ENCODE measurements at regions not wholly inside any gene's neighbourhood (a gene's known extent, or its start where the extent isn't known, plus 50 kb on each side); places are given as distances from the start of the nearest gene placed in this dataset.

- ChIA-PET POLR2A (no interaction called here), CTCF (no interaction called here)
- no peak for DNase-seq
Observed at GRCh38 chr6:113420290-113420689, 436.9 kb upstream of the MARCKS start.

More at GRCh38 chr6:113420290-113420689, 436.9 kb upstream of the MARCKS start:
- WGBS (ENCODE audit: low lambda C conversion rate): 100% methylated on average over 1 of the region's 1 CpG
- Histone ChIP-seq H2AFZ (ENCODE audit: low read depth) (no peak overlapping the region), H3K4me1 (ENCODE audit: control insufficient read depth in 1 of 2, insufficient read depth in 2 of 2, low read depth in 1 of 2, low read length in 1 of 2) (no peaks in the 10 kb centered on the region), H3F3A (replicated peaks; ENCODE audit: insufficient read depth) (no peaks in the 10 kb centered on the region), H3K9me3 (no peaks in the 10 kb centered on the region), H3K27ac (ENCODE audit: low read depth in 2 of 2, low read length in 1 of 2) (no peak overlapping the region), H3K36me3 (replicated peaks in 1 of 2; ENCODE audit: control insufficient read depth in 1 of 2, insufficient read depth in 2 of 2, low read length in 1 of 2) (no peaks in the 10 kb centered on the region), H3K4me3 (ENCODE audit: low read depth in 2 of 2, low read length in 1 of 2) (no peak overlapping the region), H3K9me2 (no peaks in the 10 kb centered on the region), H3K4me2 (no peak overlapping the region), H3K27me3 (ENCODE audit: insufficient read depth) (no peaks in the 10 kb centered on the region), H3K9ac (no peak overlapping the region), H4K20me1 (ENCODE audit: insufficient read depth) (no peaks in the 10 kb centered on the region), H3K79me2 (ENCODE audit: insufficient read depth) (no peaks in the 10 kb centered on the region)
- TF ChIP-seq MXI1 (IDR thresholded peaks at IDR 0.05; ENCODE audit: low read depth, low read length): no peak
- TF ChIP-seq RFX5 (IDR thresholded peaks at IDR 0.05; ENCODE audit: low read length): no peak
- no peak for TF ChIP-seq USF1 (IDR thresholded peaks at IDR 0.05; ENCODE audit: borderline replicate concordance, low read depth)
- no peak for TF ChIP-seq CHD2 (IDR thresholded peaks at IDR 0.05; ENCODE audit: low read length, partially characterized antibody)
- TF ChIP-seq EP300 (IDR thresholded peaks at IDR 0.05; ENCODE audit: borderline replicate concordance in 1 of 2, low read depth in 1 of 2, low read length in 1 of 2): no peak
- TF ChIP-seq GABPA (IDR thresholded peaks at IDR 0.05; ENCODE audit: low read depth): no peak
- no peak for TF ChIP-seq RAD21 (IDR thresholded peaks at IDR 0.05; ENCODE audit: low read length)
- no peak for TF ChIP-seq FOXM1 (IDR thresholded peaks at IDR 0.05; ENCODE audit: low read depth)
- no peak for TF ChIP-seq SIN3A (IDR thresholded peaks at IDR 0.05; ENCODE audit: borderline replicate concordance, low read depth, low read length)
- TF ChIP-seq MEF2A (IDR thresholded peaks at IDR 0.05; ENCODE audit: borderline replicate concordance, low read depth): no peak
- no peak for TF ChIP-seq NFIC (IDR thresholded peaks at IDR 0.05; ENCODE audit: borderline replicate concordance)
- no peak for TF ChIP-seq ELF1 (IDR thresholded peaks at IDR 0.05)
- TF ChIP-seq PBX3 (IDR thresholded peaks at IDR 0.05): no peak
- no peak for TF ChIP-seq TAF1 (IDR thresholded peaks at IDR 0.05; ENCODE audit: borderline replicate concordance, low read depth, low read length)
- TF ChIP-seq YY1 (IDR thresholded peaks at IDR 0.05; ENCODE audit: low read depth): no peak
- TF ChIP-seq ZBTB33 (IDR thresholded peaks at IDR 0.05; ENCODE audit: borderline replicate concordance, low read depth): no peak
- TF ChIP-seq CTCF (IDR thresholded peaks at IDR 0.05): no peak

Data from SK-N-SH (cell line).